ENCODE measurements at regions not wholly inside any gene's neighbourhood (a gene's known extent, or its start where the extent isn't known, plus 50 kb on each side); places are given as distances from the start of the nearest gene placed in this dataset.

DNA sequence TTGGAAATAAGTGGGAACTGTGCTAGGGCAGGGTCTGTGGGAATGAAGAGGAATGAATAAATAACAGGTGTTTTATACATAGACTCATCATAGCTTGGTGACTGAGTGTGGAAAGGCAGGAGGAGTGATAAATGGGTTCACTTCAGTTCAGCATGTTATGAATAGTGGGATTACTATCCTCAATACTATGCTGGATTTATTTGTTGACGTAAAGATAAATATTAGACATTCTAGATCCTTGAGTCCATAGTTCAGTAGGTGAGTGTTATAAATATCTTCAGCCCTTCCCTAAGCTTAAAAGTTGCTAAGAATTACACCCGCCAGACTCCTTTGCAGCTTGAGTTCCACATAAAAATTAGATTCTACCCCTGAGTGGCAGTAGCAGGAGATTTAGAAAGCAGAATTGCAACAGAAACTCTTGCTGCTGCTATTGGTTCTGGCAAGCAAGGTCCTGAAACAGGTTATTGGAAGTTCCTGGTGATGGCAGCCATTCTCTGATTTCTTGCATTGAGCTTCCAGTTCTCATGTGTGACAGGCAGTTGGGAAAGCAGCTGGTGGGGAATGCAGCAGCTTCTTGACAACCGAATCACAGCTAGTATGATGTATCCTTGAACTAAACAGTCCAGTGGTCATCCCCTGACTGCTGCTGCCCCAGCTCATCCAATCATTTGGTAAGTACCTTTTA lies 1558.9 kb downstream of the FAM181B start:
- Histone ChIP-seq H3K36me3 (ENCODE audit: control insufficient read depth in 2 of 4, insufficient read depth in 4 of 4, low read length in 3 of 4) (no peaks in the 10 kb centered on the region), H4K5ac (ENCODE audit: insufficient read length, low read depth, low read length) (no peak overlapping the region), H2BK5ac (ENCODE audit: low read depth, low read length) (no peak overlapping the region), H3K27me3 (replicated peaks in 1 of 4; ENCODE audit: control insufficient read depth in 3 of 4, extremely low read depth in 1 of 4, insufficient read depth in 3 of 4, low read length in 3 of 4) (peaks cover 0 to 1% (median 0%) of the 10 kb centered on the region in 4 experiments; a peak in 1 of 7 replicates), H2AFZ (ENCODE audit: low read length) (no peak overlapping the region), H2BK20ac (ENCODE audit: low read length) (no peak overlapping the region), H3K27ac (ENCODE audit: low read depth, low read length) (no peak overlapping the region), H3K79me1 (ENCODE audit: low read depth, low read length) (no peaks in the 10 kb centered on the region), H3K9ac (replicated peaks in 1 of 4; ENCODE audit: extremely low read depth in 1 of 4, low read depth in 3 of 4, low read length in 3 of 4) (no peak overlapping the region), H2BK120ac (replicated peaks; ENCODE audit: low read depth, low read length) (no peak overlapping the region), H3K56ac (replicated peaks; ENCODE audit: insufficient read length, low read depth, low read length) (no peak overlapping the region), H4K8ac (ENCODE audit: extremely low read depth, insufficient read depth, low read length) (no peak overlapping the region; the same call in 1 of the 2 replicates), H4K91ac (replicated peaks; ENCODE audit: insufficient read length, low read length) (no peak overlapping the region), H2AK5ac (ENCODE audit: low read depth, low read length) (no peak overlapping the region), H3K18ac (ENCODE audit: extremely low read depth, low read length) (no peak overlapping the region), H3K4me3 (ENCODE audit: extremely low read depth in 1 of 4, insufficient read depth in 2 of 4, low read depth in 3 of 4, low read length in 4 of 4) (no peak overlapping the region), H3K4ac (replicated peaks; ENCODE audit: insufficient read length, low read depth, low read length) (no peak overlapping the region), H3K14ac (ENCODE audit: insufficient read length) (no peak overlapping the region), H3K4me2 (ENCODE audit: insufficient read depth in 1 of 2, low read depth in 2 of 2, low read length in 2 of 2) (no peak overlapping the region), H3K9me3 (ENCODE audit: insufficient read depth in 2 of 2, low read depth in 1 of 2, low read length in 1 of 2) (no peaks in the 10 kb centered on the region), H3K79me2 (ENCODE audit: control insufficient read depth in 1 of 2, insufficient read depth in 2 of 2, low read length in 2 of 2) (no peaks in the 10 kb centered on the region), H4K20me1 (replicated peaks in 1 of 2; ENCODE audit: control insufficient read depth in 1 of 2, insufficient read depth in 2 of 2, low read length in 2 of 2) (no peaks in the 10 kb centered on the region), H3K23ac (ENCODE audit: insufficient read length) (no peak overlapping the region), H2BK15ac (ENCODE audit: low read length) (no peak overlapping the region), H3K4me1 (replicated peaks in 1 of 4; ENCODE audit: control insufficient read depth in 3 of 4, insufficient read depth in 4 of 4, low read length in 3 of 4) (no peaks in the 10 kb centered on the region), H3K23me2 (ENCODE audit: low read depth, low read length) (no peaks in the 10 kb centered on the region), H2BK12ac (ENCODE audit: low read depth, low read length) (no peak overlapping the region)
- TF ChIP-seq BRCA1 (IDR thresholded peaks at IDR 0.05; ENCODE audit: low read depth, low read length) = no peak
- no peak for TF ChIP-seq JUN (IDR thresholded peaks at IDR 0.05; ENCODE audit: low read depth, low read length)
- ChIA-PET CTCF (ENCODE audit: partially characterized antibody) (interaction anchor here (0.7 kb wide), 1 partner anchor 207 kb away, joined by 3 read pairs; no protein-coding TSS in a partner anchor), POLR2A (ENCODE audit: partially characterized antibody) (no interaction called here)
- FAIRE-seq (no peak), DNase-seq (ENCODE audit: low read depth in 1 of 2, low spot score in 2 of 2) (no peak)
- WGBS, 2 experiments (ENCODE audit: extremely low coverage in 1 of 2, insufficient coverage in 1 of 2, insufficient read length in 1 of 2, insufficient replicate concordance in 2 of 2, low coverage in 1 of 2, low lambda C conversion rate in 2 of 2, missing lambda C conversion rate in 1 of 2) = 86% methylated on average over 3 of the region's 3 CpGs; no CpG with 5 or more reads in 1 of the 2 experiments

Measured in H1 (cell line).